Astrocyte of the cerebellum (primary cell): ENCODE measurements at regions not wholly inside any gene's neighbourhood (a gene's known extent, or its start where the extent isn't known, plus 50 kb on each side); places are given as distances from the start of the nearest gene placed in this dataset.
"Not testable (repeated sequence)": the region's sequence is repeated elsewhere in the genome, so short reads cannot be mapped to it uniquely, and the experiment has no call there.

Experiments
- DNase-seq: peaks from one replicate; pipeline ENCODE4 v3.0.0-alpha.2; 2011; ENCODE audit warnings: low read depth
- H3K4me3 ChIP-seq: 2 replicates; pipeline ENCODE4 v1.5.1; 2011; ENCODE audit warnings: mild to moderate bottlenecking, low read depth, low read length, moderate library complexity
- in situ Hi-C: cut with HindIII; loops from 2 replicates; pipeline ENCODE4 v1.10.0; 2017; ENCODE audit warnings: low sequenced_read_pairs
- TF ChIP-seq, protein P1 (sequence below): IDR thresholded peaks from 2 replicates; pipeline ENCODE4 v1.5.1; 2012; ENCODE audit warnings: low read length, low read depth, moderate library complexity, mild to moderate bottlenecking; ENCODE audit errors: missing control alignments

- in situ Hi-C loops, H3K4me3 ChIP-seq: not testable (repeated sequence)
- DNase-seq, result peak; percentile 31
These were observed 60.5 kb downstream of the AREG start for GRCh38 chr4:74505355-74505978.

GRCh38 chr4:74509363-74509762 is 64.4 kb downstream of the AREG start:
- H3K4me3 ChIP-seq, in situ Hi-C loops, DNase-seq: not testable (repeated sequence)

DNA sequence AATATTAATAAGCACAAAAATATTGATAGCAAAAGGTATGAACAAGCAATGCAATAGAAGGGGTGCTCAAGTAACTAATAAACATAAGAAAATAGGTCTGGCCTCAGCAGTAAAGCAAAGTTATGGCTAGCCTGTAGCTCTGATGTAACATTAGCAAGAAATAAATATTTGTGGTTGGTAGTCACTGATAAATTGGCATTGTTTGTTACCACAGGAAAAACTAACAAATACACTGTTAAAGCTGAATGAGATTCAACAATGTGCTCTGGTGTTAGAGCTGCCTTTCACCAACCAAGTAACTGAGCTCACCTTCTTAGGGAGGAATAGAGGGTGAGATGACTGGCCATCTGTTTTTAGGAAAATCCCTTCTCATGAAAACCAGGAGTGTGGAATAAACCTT is 71.4 kb downstream of the AREG start:
- in situ Hi-C loops, result no loop called here
- TF ChIP-seq, protein P1, sequence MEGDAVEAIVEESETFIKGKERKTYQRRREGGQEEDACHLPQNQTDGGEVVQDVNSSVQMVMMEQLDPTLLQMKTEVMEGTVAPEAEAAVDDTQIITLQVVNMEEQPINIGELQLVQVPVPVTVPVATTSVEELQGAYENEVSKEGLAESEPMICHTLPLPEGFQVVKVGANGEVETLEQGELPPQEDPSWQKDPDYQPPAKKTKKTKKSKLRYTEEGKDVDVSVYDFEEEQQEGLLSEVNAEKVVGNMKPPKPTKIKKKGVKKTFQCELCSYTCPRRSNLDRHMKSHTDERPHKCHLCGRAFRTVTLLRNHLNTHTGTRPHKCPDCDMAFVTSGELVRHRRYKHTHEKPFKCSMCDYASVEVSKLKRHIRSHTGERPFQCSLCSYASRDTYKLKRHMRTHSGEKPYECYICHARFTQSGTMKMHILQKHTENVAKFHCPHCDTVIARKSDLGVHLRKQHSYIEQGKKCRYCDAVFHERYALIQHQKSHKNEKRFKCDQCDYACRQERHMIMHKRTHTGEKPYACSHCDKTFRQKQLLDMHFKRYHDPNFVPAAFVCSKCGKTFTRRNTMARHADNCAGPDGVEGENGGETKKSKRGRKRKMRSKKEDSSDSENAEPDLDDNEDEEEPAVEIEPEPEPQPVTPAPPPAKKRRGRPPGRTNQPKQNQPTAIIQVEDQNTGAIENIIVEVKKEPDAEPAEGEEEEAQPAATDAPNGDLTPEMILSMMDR, result no peak
- DNase-seq, result no peak
- H3K4me3 ChIP-seq, result no peak overlapping the region

DNA sequence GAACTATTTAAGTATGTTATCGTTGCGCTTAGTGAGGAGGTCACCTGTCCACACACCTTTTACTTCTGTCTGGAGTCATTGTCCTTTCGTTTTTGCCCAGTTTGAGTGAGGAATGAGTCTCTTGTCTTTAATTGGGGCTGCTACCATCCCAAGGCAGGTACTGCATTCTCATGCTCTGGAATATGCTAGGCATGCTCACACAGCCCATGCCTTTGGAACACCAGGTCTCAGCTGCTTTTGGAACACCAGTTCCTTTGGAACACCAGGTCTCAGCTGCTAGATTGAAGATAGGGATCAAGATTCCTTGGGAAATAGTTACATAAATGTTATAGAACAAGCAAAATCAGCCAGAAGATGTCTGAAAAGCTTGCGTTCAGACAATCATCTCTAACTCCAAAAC is 73.1 kb downstream of the AREG start:
- no peak for DNase-seq
- no peak overlapping the region for H3K4me3 ChIP-seq
- TF ChIP-seq, protein P1, result no peak
- in situ Hi-C loops, result no loop called here

- no peak overlapping the region for H3K4me3 ChIP-seq
- TF ChIP-seq, protein P1, result no peak
- no peak for DNase-seq
- in situ Hi-C loops, result no loop called here
These were observed 77.5 kb downstream of the AREG start for GRCh38 chr4:74522251-74522991.

DNA sequence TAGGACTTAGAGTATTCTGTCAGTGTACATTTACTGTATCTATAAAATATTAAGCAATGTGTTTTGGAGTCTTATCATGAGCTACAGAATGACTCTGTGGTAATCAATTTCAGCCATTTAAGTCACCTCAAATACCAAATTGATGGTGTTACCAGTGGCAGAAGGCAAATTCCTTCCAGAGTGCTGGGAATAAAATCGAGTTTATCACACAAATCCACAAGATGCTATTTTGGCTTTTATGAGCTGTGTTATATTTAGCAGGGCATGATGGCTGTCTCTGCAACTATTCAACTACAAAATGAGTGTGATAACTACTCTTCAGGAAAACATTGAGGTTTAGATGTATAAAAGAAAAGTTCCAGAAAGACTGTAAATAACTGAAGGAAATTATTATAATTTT is 78.2 kb downstream of the AREG start:
- in situ Hi-C loops, result no loop called here
- no peak for DNase-seq
- TF ChIP-seq, protein P1, result no peak
- H3K4me3 ChIP-seq, result no peak overlapping the region

DNA sequence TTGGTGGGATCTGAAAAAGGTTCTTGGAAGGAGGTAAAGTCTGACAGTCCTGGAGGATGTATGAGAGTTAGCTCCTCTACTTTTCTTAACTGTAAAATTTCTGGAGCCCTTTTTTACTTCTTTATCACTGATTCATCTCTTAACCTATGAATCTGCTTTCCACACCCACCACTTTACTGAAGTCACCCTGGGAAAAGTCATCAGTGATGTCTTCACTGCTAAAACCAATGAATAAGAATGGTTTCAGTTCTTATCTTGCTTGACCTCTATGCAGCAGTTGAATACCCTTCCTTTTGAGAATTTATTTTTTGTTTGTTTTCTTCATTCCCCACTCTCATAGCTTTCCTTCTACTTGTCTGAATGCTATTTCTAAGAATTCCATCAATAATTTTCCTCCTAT is 80.0 kb downstream of the AREG start:
- in situ Hi-C loops, result no loop called here
- TF ChIP-seq, protein P1, result no peak
- DNase-seq, result no peak
- H3K4me3 ChIP-seq, result no peak overlapping the region
